GM19395 (cell line): ENCODE measurements at regions not wholly inside any gene's neighbourhood (a gene's known extent, or its start where the extent isn't known, plus 50 kb on each side); places are given as distances from the start of the nearest gene placed in this dataset.
"Not testable (repeated sequence)": the region's sequence is repeated elsewhere in the genome, so short reads cannot be mapped to it uniquely, and the experiment has no call there.

ENCODE experiments used
- ATAC-seq: cut with Tn5 transposase; IDR thresholded peaks from one replicate; pipeline ENCODE4 v1.9.1; 2021; ENCODE audit warnings: mild to moderate bottlenecking, moderate library complexity; ENCODE audit not compliant: unreplicated experiment

DNA sequence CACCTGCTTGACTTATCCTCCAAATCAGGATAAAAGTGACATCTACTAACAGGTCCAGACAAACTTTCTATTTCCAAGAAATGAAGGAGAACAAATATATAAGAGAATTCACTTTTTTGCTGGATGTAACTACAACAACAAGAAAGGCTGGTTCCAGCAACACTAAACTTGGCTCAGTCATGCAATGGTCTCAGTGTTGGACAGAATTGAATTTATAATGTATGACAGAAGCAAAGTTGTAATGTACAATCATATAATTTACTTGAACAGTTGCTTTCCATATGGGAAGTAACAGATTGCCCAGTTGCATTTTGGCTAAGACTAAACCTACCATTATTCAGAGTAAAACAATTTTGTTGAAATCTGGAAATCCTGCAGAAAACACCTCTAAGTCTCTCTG lies 183.3 kb upstream of the INTU start:
- no peak for ATAC-seq

DNA sequence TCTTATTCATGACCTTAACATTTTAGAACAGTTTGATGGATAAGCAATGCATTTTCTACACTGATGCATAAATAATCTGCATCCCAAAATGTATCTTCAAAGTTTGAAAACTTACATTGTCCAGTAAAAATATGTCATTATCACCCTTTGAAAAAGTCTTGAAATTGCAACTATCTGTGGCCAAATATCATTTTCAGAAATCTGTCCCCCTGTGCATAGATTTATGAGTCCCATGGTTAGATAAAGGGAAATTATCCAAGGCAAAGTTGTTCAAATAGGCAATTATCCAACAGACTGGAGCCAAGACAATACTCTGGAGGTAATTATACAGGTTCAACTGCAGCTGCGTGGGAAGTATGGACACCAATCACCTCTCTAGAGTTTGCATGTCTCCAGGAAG lies 182.5 kb upstream of the INTU start:
- no peak for ATAC-seq

DNA sequence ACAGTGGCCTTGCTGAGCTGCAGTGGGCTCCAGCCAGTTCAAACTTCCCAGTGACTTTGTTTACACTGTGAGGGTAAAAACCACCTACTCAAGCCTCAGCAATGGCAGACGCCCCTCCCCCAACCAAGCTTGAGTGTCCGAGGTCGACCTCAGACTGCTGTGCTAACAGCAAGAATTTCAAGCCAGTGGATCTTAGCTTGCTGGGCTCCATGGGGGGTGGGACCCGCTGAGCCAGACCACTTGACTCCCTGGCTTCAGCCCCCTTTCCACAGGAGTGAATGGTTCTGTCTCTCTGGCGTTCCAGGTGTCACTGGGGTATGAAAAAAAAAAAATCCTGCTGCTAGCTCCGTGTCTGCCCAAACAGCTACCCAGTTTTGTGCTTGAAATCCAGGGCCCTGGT lies 168.9 kb upstream of the INTU start:
- no peak for ATAC-seq

DNA sequence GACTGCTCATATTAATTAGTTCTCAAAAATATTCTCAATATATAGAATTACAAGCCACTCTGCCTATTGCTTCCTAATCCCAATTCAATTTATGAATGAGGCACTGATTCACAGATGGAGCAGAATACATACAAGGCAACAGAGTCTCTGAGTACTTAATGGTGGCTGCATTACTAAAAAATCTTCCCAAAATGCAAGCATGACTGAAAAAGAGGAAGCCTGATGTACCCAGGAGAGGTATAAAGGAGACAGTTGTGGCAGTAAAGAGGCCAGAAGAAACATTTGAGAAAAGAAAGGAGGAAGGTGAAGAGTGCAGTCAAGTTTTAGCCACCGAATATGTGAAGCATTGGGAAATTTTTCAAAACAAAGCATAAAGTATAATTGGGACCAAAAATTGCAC lies 163.2 kb upstream of the INTU start:
- no peak for ATAC-seq

DNA sequence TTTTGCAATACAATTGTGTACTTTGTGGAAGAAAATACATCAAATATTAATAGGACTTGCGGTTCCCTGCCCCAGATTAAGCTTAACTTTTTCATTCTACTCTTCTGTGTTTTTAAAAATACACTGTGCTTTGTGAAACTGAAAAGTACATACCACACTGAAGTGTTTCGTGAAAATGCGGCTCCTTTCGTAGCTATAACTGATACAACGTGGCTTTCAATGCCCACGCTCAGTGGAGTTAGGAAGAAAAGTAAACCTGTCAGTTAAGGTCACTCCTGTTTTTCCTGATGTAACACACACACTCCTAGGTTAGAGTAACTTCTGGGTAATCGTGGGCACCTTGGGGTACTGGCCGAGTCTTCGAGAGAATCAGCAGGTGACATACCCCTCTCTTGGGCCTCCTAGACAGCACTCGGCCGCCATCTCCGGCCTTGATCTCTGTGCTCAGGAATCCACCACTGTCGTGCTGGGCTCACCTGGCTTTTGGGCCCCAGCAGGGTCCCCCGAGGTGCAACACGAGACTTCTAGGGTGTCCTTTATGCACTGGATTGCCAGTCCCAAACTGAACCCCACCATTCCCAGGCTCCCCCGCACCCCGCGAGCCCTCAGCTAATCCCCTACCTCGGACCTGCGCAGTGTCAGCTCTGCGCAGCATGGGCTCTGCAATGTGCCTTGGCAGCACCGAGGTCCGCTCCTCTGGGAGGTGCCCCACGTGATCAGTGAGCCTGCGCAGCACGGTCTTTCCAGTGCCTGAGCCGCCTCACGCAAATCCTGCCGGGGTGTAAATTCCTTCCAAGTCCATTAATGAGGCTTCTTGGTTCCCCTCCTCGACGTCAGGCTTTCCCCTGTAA lies 162.6 kb upstream of the INTU start:
- no peak for ATAC-seq

DNA sequence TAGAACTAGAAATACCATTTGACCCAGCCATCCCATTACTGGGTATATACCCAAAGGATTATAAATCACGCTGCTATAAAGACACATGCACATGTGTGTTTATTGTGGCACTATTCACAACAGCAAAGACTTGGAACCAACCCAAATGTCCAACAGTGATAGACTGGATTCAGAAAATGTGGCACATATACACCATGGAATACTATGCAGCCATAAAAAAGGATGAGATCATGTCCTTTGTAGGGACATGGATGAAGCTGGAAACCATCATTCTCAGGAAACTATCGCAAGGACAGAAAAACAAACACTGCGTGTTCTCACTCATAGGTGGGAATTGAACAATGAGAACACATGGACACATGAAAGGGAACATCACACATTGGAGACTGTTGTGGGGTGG lies 154.5 kb upstream of the INTU start:
- ATAC-seq = not testable (repeated sequence)

DNA sequence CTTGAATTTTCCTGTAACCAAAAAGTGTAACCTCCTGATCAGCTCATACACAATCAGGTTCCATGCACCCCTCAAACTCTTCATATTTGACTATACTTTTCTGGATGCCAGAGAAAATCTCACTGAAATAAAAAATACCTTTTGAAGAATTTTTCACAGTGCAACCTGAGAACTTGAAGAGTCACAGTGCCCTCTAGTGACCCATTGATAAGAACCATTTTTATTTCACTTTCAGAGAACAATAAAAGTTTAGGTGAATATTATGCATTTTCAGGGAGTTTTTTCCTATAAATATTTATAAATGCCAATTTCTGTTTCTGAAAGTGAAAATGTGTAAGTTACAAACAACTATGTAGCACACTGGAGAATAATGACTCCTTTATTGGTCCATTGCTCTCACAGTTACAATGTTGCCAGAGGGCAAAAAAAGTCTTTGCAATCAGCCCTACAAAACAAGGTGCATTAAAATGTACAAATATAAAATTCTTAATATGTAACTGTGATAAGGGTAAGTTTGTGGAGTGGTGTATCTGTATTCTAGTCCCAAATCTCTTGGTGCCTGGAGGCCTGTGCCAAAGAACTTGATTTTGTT lies 153.6 kb upstream of the INTU start:
- no peak for ATAC-seq

DNA sequence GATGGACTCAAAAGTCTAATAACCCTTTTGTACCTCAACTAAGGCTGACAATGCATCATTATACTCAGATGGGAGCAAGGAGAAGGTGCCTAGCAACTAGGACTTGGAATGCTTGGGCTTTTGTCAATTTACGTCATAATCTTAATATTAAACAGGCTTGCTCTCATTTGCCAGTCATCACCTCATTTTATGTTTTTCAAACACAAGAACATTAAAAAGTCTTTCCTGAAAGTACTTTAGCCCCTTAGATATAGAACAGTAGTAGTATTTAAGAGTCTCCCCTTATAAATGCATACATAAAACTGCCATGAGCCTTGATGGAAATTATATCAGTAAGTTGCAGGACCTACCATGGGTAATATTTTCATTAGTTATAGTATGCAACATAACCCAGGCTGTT lies 150.7 kb upstream of the INTU start:
- ATAC-seq = no peak

DNA sequence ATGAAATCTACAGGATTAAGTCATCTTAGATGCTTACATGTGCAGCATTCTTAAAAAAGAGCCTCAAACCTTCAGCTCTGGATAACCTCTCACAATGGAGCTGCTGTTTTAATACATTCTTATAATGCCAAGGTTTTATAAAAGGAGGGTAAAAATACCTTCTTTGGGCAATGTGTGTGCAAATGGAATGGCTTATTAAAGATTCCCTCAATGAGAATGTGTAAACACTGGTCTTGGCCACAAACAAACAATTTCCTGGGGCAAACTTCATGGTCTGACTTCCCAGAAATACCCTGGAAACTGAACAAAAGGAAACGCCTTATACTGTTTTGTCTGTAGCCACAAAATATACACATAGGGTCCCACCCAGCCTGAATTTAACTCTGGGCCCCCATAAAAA lies 148.6 kb upstream of the INTU start:
- ATAC-seq = no peak

DNA sequence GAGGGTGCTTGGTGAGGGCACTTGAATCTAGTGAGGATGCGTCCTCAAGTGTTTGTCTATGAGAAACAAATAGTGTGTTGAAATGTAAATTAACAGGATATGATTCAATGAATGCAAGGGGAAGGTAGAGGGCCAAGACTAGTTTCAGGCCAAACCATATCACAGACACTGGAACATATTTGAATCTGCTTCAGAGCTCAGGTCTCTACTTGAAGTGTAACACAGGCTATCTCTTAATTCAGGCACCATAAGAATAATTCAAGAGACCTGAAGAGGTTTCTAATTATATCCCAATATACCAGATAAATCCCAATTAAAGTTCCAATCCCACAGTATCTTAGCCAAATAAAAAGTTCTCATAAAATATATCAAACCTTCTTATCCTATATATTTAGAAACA lies 146.5 kb upstream of the INTU start:
- no peak for ATAC-seq

DNA sequence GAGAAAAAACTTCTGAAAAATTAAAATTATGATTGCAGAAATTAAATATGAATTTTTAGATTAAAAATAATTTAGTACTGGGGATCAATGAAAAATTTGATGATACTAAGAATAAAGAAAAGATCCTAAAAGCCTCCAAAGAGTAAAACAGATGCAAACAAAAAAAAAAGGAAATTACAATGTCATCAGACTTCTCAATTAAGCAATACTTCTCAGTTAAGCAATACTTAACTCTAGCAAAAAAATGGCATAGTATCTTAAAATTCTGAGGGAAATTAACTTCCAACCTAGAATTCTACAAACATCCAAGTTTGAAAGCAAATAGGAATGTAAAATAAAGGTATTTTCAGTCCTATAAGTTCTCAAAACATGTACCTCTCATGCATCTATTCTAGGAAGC lies 141.2 kb upstream of the INTU start:
- ATAC-seq = no peak

DNA sequence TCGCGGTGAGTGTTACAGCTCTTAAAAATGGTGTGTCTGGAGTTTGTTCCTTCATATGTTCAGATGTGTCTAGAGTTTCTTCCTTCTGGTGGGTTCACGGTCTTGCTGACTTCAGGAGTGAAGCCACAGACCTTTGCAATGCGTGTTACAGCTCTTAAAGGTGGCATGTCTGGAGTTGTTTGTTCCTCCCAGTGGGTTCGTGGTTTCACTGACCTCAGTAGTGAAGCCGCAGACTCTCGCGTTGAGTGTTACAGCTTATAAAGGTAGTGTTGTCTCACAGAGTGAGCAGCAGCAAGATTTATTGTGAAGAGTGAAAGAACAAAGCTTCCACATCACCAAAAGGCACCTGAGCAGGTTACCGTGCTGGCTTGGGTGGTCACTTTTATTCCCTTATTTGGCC lies 135.9 kb upstream of the INTU start:
- not testable (repeated sequence) for ATAC-seq

DNA sequence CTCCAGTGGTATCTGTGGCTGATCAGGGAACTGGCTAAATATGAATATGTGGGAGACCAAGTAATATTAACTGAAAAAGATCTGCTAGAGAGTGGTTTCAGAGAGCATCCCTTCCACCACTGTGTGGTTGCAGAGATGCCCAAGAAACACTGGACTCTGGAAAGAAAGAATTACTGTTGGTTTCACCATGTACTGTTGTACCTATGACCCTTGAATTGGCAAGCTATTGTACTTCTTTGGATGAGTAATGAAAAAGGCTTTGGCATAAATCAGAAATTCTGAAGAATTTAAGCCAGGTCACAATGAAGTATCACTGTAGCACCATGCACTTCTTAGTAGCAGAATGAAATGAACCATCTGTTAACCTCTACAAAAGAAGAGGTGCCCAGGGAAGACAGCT lies 134.4 kb upstream of the INTU start:
- ATAC-seq = no peak

DNA sequence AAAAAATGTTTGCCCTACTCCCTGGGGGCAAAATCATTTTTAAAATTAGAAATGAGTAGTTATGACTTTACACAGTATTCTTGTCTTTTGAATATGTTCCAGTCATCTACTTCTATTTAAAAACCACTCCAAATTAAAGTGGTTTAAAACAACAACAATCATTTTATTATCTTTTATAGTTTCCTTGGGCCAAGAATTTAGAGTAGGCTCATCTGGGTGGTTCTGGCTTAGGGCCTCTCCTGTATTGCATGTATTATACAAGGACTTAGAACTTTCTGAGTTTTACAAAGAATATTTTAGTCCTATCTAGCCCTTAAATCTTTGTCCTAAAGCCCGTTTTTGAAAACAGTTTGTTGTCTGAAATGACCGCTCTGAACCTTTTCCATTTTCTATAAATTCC lies 132.5 kb upstream of the INTU start:
- no peak for ATAC-seq

DNA sequence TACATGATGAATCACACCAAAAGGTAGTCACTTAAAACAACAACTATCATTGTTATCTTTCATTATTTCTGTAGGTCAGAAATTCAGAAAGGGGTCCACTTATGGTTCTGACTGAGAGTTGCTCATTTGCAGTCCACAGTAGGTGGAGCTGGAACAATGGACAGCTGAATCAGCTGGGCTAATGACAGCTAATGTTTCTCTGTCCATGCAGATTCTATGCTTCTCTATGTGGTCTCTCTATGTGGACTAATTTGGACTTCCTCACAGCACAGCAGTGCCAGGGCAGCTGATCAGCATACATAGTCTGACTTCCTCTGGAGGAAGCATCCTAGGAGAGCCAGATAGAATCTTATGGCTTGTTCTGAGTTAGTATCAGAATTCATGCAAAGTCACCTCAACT lies 131.7 kb upstream of the INTU start:
- no peak for ATAC-seq

DNA sequence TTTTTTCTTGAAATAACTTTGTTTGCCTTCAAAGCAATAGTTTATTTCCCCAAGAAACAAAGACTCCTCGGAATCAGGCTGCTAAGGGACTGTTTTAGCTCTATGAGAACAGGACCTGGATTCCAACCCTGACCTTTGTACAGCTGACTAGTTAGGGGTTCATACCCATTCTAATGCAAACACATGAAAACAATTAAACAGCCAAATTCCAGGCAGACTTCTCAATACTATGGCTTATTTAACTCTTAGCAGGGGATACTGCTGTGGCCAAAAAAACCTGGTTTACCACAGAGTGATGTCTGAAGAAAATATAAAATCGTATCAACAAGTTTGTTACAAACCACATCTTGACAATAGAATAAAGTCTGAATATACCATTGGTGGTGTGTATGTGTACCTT lies 129.6 kb upstream of the INTU start:
- no peak for ATAC-seq

DNA sequence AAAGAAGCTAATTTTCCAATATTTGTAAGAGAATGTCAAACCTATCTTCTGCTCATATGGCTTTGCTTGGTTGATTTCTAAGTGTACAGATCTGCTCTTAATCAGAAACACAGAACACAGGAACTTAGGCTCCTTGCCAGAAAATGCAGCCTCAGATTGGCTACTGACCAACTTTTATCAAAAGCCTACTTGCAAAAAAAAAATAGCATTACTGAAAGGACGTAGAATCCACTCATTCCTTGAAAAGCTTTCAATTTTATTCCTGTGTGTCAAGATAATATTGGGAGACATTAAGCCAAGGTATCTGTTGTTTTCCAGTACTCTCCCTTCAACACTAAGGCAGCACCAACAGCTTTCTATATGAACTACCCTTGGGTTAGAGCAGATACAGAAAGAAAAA lies 127.6 kb upstream of the INTU start:
- no peak for ATAC-seq

DNA sequence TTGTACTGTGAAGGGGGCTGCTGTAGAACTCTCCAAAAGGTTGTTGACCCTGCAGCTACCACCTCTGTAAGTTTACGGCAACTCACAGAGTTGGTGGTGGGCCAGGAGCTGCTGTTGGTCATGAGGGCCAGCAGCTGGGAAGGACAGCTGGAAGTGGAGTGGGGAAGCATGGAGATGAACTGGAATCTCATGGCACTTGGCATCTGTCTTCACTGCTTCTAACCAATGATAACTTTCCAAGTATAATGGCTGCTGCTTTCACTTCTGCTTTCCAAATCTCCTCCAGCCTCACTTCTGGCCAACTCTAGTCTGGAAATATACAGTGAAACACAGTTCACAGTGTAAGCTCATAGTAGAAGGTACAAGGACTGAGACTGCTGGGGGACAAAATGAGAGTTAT lies 126.5 kb upstream of the INTU start:
- no peak for ATAC-seq

DNA sequence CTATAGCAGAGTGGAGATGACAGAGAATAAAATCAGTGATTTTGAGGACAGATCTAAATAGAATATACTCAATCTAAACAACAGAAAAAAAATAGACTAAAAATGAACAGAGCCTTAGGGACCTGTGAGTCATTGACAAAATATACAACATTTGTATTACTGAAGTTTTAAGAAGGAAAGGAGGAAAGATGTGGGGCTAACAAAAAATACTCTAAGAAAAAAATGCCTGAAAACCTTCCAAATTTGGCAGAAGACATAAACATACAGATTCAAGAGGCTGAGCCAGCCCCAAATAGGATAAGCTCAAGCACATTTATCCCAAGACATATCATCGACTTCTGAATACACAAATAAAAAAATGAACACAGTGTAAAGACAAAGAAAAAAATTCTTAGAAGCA lies 123.6 kb upstream of the INTU start:
- ATAC-seq = no peak

DNA sequence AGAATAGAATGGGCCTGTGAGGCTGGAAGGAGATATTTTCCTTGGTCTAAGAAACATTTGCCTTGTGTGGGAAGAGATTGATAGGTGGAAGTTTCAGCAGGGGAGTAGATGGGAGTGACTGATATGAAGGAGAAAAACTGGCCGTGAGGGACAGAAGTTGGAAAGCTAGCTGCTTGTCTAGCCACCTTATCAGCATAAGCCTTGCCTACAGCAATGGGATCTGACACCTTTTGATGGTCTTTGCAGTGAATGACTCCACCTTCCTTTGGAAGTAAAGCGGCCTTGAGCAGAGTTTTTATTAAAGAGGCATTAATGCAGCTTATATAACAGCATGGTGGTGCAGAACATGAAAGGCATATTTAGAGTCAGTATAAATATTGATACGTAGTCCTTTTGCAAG lies 120.1 kb upstream of the INTU start:
- ATAC-seq = not testable (repeated sequence)

DNA sequence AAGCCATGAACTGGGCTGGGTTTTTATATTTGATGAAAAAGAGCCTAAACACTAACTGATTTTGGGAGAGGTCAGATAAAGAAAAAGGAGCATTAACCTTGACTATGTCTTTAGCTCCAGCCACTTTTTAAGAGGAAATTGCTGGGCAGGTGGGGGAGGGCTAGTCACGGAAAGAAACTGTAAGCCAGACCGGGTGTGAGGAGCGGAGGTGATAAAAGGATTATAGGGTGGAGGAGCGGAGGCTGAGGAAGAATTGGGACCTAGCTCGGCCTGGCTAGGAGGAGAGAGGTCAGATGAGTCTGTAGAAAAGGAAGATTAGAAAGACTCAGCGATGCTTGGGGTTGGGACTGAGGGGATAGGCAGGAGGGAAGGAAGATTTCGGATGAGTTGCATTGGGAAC lies 117.5 kb upstream of the INTU start:
- ATAC-seq = not testable (repeated sequence)

DNA sequence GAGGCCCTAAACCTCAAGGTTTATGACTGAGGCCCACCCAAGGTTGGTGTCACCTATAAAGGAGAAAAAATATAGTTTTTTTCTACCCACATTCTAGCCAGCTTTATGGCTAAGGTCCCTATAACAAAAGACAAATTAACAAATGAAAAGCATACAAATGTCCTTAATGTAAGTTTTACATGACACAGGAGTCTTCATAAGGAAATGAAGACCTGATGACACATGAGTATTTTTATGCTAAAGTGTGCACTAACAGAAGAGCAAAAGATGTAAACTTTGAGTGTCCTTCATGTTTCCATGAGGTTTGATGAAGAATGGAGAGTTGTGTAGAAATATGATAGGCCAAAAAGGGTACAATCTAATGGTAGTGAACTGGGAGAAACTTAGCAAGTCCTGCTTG lies 114.7 kb upstream of the INTU start:
- no peak for ATAC-seq

DNA sequence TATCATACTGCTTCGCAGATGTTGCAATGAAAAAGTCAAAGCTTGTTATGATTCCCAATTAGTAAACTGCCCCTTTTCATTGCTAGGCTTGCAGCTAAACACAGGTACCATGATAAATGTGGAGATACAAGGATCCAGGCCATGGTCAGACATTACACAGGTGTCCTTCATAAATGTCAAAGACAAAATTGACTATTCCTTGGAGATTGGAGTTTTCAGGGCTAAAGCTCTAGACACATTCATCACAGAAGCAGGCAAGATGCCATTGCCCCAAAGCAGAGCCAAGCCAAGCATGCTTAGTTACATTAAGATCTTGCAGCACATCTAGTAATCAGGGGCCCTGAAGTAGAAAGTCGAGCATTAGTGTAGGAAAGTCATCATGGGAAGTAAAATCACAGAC lies 111.3 kb upstream of the INTU start:
- no peak for ATAC-seq
